IMR-90 (cell line): ENCODE measurements at regions not wholly inside any gene's neighbourhood (a gene's known extent, or its start where the extent isn't known, plus 50 kb on each side); places are given as distances from the start of the nearest gene placed in this dataset.

Experiments used
- CEBPB ChIP-seq: IDR thresholded peaks from 2 replicates; pipeline ENCODE4 v1.6.1; 2012; ENCODE audit warnings: low read depth, low read length, improper control_type of control experiment
- POLR2A ChIP-seq: IDR thresholded peaks from 2 replicates; pipeline ENCODE4 v1.6.1; 2012; ENCODE audit warnings: mild to moderate bottlenecking, low read depth, low read length

DNA sequence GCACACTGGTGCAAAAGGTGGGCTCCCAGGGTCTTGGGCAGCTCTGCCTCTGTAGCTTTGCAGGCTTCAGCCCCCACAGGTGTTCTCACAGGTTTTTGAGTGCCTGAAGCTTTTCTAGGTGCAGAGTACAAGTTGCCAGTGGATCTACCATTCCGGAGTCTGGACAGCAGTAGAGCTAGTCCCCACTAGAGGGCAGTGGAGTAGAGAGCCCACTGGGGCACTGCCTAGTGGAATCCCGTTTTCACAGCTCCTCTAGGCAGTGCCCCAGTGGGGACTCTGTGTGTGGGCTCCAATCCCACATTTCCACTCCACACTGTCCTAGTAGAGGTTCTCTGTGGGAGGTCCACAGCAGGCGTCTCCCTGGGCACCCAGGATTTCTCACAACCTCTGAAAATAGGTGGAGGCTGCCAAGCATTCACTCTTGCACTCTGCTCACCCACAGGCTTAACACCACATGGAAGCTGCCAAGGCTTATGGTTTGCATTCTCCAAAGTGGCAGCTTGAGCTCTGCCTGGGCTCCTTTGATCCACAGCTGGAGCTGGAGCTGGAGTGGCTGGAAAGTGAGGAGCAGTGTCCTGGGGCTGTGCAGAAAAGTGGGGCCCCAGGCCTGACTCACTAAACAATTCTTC, 86.3 kb upstream of the PROKR2 start:
- TF ChIP-seq POLR2A = no peak
- TF ChIP-seq CEBPB = no peak
